HG03103 (cell line): ENCODE measurements at regions not wholly inside any gene's neighbourhood (a gene's known extent, or its start where the extent isn't known, plus 50 kb on each side); places are given as distances from the start of the nearest gene placed in this dataset.

Source experiments
- ATAC-seq: cut with Tn5 transposase; IDR thresholded peaks from one replicate; pipeline ENCODE4 v1.9.1; 2021; ENCODE audit warnings: low read depth; ENCODE audit not compliant: unreplicated experiment

GRCh38 chr1:79568411-79568810 lies 561.9 kb upstream of the ADGRL4 start:
- no peak for ATAC-seq

- no peak for ATAC-seq
Measured at GRCh38 chr1:79561521-79561978, 555.0 kb upstream of the ADGRL4 start.

- no peak for ATAC-seq
Measured at GRCh38 chr1:79556189-79556588, 549.7 kb upstream of the ADGRL4 start.

- ATAC-seq = no peak
Measured at GRCh38 chr1:79554688-79555087, 548.2 kb upstream of the ADGRL4 start.

GRCh38 chr1:79551321-79551720 lies 544.8 kb upstream of the ADGRL4 start:
- ATAC-seq = no peak

GRCh38 chr1:79550402-79550801 lies 543.9 kb upstream of the ADGRL4 start:
- ATAC-seq = no peak

GRCh38 chr1:79549201-79549600 lies 542.7 kb upstream of the ADGRL4 start:
- no peak for ATAC-seq

- ATAC-seq = no peak
Measured at GRCh38 chr1:79547514-79547913, 541.0 kb upstream of the ADGRL4 start.

GRCh38 chr1:79543394-79543793 lies 536.9 kb upstream of the ADGRL4 start:
- ATAC-seq = no peak

GRCh38 chr1:79539001-79539400 lies 532.5 kb upstream of the ADGRL4 start:
- no peak for ATAC-seq

- no peak for ATAC-seq
Measured at GRCh38 chr1:79532555-79532954, 526.0 kb upstream of the ADGRL4 start.

- no peak for ATAC-seq
Measured at GRCh38 chr1:79531790-79532189, 525.3 kb upstream of the ADGRL4 start.

- no peak for ATAC-seq
Measured at GRCh38 chr1:79530476-79530875, 523.9 kb upstream of the ADGRL4 start.

GRCh38 chr1:79530055-79530454 lies 523.5 kb upstream of the ADGRL4 start:
- no peak for ATAC-seq

- no peak for ATAC-seq
Measured at GRCh38 chr1:79524126-79524525, 517.6 kb upstream of the ADGRL4 start.

GRCh38 chr1:79519084-79519760 lies 512.7 kb upstream of the ADGRL4 start:
- no peak for ATAC-seq

- ATAC-seq = no peak
Measured at GRCh38 chr1:79517470-79518224, 511.1 kb upstream of the ADGRL4 start.

GRCh38 chr1:79507770-79508169 lies 501.2 kb upstream of the ADGRL4 start:
- no peak for ATAC-seq

- no peak for ATAC-seq
Measured at GRCh38 chr1:79501153-79501552, 494.6 kb upstream of the ADGRL4 start.

- no peak for ATAC-seq
Measured at GRCh38 chr1:79499541-79499940, 493.0 kb upstream of the ADGRL4 start.

- peak; percentile 89 for ATAC-seq
Measured at GRCh38 chr1:79497193-79497773, 490.8 kb upstream of the ADGRL4 start.

- no peak for ATAC-seq
Measured at GRCh38 chr1:79496129-79496528, 489.6 kb upstream of the ADGRL4 start.
